HEK293 (cell line): ENCODE measurements at regions not wholly inside any gene's neighbourhood (a gene's known extent, or its start where the extent isn't known, plus 50 kb on each side); places are given as distances from the start of the nearest gene placed in this dataset.

Source experiments
- BCL11A ChIP-seq: fragments of 450-650 bp; formaldehyde crosslinking; IDR thresholded peaks from 2 replicates; pipeline ENCODE4 v1.5.1; 2016; ENCODE audit warnings: low read depth, missing biosample characterization, missing genetic modification characterization
- IKZF3 ChIP-seq: fragments of 450-650 bp; IDR thresholded peaks from 2 replicates; pipeline ENCODE4 v1.5.0; 2018; ENCODE audit warnings: missing biosample characterization, mild to moderate bottlenecking, missing genetic modification characterization, moderate library complexity
- MYNN ChIP-seq: fragments of 450-650 bp; formaldehyde crosslinking; IDR thresholded peaks from 2 replicates; pipeline ENCODE4 v1.5.1; 2016; ENCODE audit warnings: missing biosample characterization, missing genetic modification characterization, borderline replicate concordance
- MZF1 ChIP-seq: fragments of 450-650 bp; formaldehyde crosslinking; IDR thresholded peaks from 2 replicates; pipeline ENCODE4 v1.5.1; 2017; ENCODE audit warnings: missing biosample characterization, missing genetic modification characterization, borderline replicate concordance
- ZNF239 ChIP-seq: fragments of 450-650 bp; formaldehyde crosslinking; IDR thresholded peaks from 2 replicates; pipeline ENCODE4 v1.5.1; 2016; ENCODE audit warnings: missing biosample characterization, missing genetic modification characterization
- ZNF555 ChIP-seq: fragments of 450-650 bp; formaldehyde crosslinking; conservative IDR thresholded peaks from 2 replicates; pipeline ENCODE4 v1.5.1; 2017; ENCODE audit warnings: missing biosample characterization, mild to moderate bottlenecking, missing genetic modification characterization, inconsistent platforms
- TF ChIP-seq, protein P1 (sequence below): fragments of 450-650 bp; formaldehyde crosslinking; IDR thresholded peaks from 2 replicates; pipeline ENCODE4 v1.5.1; 2016; ENCODE audit warnings: missing biosample characterization, missing genetic modification characterization
- TF ChIP-seq, protein P2 (sequence below): fragments of 450-650 bp; formaldehyde crosslinking; IDR thresholded peaks from 2 replicates; pipeline ENCODE4 v1.5.1; 2016; ENCODE audit warnings: missing biosample characterization, missing genetic modification characterization
- TF ChIP-seq, protein P3 (sequence below): fragments of 450-650 bp; formaldehyde crosslinking; IDR thresholded peaks from 2 replicates; pipeline ENCODE4 v1.5.1; 2016; ENCODE audit warnings: missing biosample characterization, missing genetic modification characterization
- TF ChIP-seq, protein P4 (sequence below): fragments of 450-650 bp; formaldehyde crosslinking; IDR thresholded peaks from 2 replicates; pipeline ENCODE4 v1.5.1; 2016; ENCODE audit warnings: missing biosample characterization, missing genetic modification characterization
- TF ChIP-seq, protein P5 (sequence below): fragments of 450-650 bp; formaldehyde crosslinking; IDR thresholded peaks from 2 replicates; pipeline ENCODE4 v1.5.1; 2016; ENCODE audit warnings: missing biosample characterization, missing genetic modification characterization

DNA sequence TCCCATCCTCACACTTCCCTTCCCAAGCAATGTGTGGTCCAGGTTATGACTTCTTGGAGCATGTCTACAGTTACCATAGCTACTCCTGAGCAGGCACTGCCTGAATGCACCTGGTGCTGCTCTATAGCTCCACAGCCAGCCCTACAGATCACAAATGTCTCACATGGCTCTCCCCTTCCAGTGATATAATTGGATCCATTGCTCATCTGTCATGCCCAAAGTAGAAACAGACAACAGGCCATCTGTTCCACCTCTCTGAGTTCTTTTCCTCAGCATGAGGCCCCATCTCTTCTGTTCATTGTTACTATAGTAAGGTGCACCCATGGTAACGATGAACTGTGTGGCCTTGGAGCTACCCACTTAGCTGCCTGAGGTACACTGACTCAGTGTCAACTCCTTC, 320.3 kb upstream of the ZC3H12C start:
- TF ChIP-seq, protein P1, sequence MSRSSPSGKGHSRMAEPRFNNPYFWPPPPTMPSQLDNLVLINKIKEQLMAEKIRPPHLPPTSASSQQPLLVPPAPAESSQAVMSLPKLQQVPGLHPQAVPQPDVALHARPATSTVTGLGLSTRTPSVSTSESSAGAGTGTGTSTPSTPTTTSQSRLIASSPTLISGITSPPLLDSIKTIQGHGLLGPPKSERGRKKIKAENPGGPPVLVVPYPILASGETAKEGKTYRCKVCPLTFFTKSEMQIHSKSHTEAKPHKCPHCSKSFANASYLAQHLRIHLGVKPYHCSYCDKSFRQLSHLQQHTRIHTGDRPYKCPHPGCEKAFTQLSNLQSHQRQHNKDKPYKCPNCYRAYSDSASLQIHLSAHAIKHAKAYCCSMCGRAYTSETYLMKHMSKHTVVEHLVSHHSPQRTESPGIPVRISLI = no peak
- no peak for TF ChIP-seq ZNF555 (tag by site-specific recombination)
- TF ChIP-seq, protein P2, sequence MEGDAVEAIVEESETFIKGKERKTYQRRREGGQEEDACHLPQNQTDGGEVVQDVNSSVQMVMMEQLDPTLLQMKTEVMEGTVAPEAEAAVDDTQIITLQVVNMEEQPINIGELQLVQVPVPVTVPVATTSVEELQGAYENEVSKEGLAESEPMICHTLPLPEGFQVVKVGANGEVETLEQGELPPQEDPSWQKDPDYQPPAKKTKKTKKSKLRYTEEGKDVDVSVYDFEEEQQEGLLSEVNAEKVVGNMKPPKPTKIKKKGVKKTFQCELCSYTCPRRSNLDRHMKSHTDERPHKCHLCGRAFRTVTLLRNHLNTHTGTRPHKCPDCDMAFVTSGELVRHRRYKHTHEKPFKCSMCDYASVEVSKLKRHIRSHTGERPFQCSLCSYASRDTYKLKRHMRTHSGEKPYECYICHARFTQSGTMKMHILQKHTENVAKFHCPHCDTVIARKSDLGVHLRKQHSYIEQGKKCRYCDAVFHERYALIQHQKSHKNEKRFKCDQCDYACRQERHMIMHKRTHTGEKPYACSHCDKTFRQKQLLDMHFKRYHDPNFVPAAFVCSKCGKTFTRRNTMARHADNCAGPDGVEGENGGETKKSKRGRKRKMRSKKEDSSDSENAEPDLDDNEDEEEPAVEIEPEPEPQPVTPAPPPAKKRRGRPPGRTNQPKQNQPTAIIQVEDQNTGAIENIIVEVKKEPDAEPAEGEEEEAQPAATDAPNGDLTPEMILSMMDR = no peak
- no peak for TF ChIP-seq MZF1 (tag by site-specific recombination)
- TF ChIP-seq, protein P3, sequence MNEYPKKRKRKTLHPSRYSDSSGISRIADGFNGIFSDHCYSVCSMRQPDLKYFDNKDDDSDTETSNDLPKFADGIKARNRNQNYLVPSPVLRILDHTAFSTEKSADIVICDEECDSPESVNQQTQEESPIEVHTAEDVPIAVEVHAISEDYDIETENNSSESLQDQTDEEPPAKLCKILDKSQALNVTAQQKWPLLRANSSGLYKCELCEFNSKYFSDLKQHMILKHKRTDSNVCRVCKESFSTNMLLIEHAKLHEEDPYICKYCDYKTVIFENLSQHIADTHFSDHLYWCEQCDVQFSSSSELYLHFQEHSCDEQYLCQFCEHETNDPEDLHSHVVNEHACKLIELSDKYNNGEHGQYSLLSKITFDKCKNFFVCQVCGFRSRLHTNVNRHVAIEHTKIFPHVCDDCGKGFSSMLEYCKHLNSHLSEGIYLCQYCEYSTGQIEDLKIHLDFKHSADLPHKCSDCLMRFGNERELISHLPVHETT (tag by site-specific recombination) = no peak
- TF ChIP-seq ZNF239 = no peak
- TF ChIP-seq, protein P4, sequence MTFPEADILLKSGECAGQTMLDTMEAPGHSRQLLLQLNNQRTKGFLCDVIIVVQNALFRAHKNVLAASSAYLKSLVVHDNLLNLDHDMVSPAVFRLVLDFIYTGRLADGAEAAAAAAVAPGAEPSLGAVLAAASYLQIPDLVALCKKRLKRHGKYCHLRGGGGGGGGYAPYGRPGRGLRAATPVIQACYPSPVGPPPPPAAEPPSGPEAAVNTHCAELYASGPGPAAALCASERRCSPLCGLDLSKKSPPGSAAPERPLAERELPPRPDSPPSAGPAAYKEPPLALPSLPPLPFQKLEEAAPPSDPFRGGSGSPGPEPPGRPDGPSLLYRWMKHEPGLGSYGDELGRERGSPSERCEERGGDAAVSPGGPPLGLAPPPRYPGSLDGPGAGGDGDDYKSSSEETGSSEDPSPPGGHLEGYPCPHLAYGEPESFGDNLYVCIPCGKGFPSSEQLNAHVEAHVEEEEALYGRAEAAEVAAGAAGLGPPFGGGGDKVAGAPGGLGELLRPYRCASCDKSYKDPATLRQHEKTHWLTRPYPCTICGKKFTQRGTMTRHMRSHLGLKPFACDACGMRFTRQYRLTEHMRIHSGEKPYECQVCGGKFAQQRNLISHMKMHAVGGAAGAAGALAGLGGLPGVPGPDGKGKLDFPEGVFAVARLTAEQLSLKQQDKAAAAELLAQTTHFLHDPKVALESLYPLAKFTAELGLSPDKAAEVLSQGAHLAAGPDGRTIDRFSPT (tag by site-specific recombination) = no peak
- TF ChIP-seq MYNN (tag by site-specific recombination) = no peak
- no peak for TF ChIP-seq BCL11A
- TF ChIP-seq, protein P5, sequence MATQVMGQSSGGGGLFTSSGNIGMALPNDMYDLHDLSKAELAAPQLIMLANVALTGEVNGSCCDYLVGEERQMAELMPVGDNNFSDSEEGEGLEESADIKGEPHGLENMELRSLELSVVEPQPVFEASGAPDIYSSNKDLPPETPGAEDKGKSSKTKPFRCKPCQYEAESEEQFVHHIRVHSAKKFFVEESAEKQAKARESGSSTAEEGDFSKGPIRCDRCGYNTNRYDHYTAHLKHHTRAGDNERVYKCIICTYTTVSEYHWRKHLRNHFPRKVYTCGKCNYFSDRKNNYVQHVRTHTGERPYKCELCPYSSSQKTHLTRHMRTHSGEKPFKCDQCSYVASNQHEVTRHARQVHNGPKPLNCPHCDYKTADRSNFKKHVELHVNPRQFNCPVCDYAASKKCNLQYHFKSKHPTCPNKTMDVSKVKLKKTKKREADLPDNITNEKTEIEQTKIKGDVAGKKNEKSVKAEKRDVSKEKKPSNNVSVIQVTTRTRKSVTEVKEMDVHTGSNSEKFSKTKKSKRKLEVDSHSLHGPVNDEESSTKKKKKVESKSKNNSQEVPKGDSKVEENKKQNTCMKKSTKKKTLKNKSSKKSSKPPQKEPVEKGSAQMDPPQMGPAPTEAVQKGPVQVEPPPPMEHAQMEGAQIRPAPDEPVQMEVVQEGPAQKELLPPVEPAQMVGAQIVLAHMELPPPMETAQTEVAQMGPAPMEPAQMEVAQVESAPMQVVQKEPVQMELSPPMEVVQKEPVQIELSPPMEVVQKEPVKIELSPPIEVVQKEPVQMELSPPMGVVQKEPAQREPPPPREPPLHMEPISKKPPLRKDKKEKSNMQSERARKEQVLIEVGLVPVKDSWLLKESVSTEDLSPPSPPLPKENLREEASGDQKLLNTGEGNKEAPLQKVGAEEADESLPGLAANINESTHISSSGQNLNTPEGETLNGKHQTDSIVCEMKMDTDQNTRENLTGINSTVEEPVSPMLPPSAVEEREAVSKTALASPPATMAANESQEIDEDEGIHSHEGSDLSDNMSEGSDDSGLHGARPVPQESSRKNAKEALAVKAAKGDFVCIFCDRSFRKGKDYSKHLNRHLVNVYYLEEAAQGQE = no peak
- TF ChIP-seq IKZF3 (tag by site-specific recombination) = no peak
